ENCODE measurements at regions not wholly inside any gene's neighbourhood (a gene's known extent, or its start where the extent isn't known, plus 50 kb on each side); places are given as distances from the start of the nearest gene placed in this dataset.
A peak's percentile ranks its signal among the peaks of the same experiment; 100 is the strongest.

DNA sequence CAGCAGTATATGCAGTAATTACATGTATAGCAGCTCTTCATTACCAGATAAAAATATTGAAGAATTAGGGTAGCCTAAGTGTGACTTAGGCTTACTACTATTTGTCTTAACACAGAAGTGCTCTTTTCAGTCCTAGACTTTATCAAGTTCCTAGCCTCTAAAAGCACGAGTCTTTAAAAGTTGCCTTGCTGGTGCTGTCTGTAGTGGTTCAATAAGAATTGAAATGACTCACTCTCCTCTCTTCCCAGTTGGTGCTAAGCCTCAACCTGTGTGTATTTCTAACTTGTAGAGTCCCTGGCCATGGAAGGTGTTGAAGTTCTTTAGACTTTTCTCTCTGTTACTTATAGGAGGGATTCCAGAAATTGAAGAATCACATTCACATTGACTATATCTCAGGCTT, 395.4 kb upstream of the THRB start:
- ATAC-seq (ENCODE audit: low read depth in 2 of 2) (no peak), DNase-seq (no peak)
- Mint-ChIP-seq H3K27me3 (peaks cover 0 to 4% (median 0%) of the 10 kb centered on the region in 3 donors), H3K4me1 (no peaks in the 10 kb centered on the region), H3K36me3 (no peaks in the 10 kb centered on the region), H3K9me3 (peaks cover 0 to 5% (median 0%) of the 10 kb centered on the region in 7 donors), H3K27ac (no peak overlapping the region), H3K4me3 (no peak overlapping the region)

DNA sequence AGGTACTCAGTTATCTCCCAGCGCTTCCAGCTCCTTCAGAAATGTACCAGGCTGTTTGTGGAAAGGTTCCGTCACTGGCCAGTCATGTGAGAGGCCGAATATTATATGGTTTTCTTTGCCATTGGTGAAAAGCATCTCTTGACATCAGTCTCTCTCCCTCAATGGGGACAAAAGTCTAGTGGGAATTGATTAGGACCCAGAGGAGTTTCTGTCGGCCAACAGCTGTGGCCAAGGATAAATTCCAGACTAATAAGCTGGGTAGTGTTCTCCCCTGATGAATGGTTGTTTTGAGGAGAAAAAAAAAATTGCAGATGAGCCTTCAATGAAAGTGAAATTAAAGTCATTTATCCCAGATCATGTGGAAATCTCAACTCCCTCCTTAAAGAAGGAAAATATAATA, 404.7 kb upstream of the THRB start:
- H3K4me1 Mint-ChIP-seq, result no peaks in the 10 kb centered on the region
- no peak for ATAC-seq (ENCODE audit: low read depth in 2 of 2)
- peaks cover 0 to 11% (median 3%) of the 10 kb centered on the region in 7 donors for H3K9me3 Mint-ChIP-seq
- H3K36me3 Mint-ChIP-seq, result no peaks in the 10 kb centered on the region
- DNase-seq, result no peak
- H3K4me3 Mint-ChIP-seq, result no peak overlapping the region
- no peaks in the 10 kb centered on the region for H3K27me3 Mint-ChIP-seq
- no peak overlapping the region for H3K27ac Mint-ChIP-seq

DNA sequence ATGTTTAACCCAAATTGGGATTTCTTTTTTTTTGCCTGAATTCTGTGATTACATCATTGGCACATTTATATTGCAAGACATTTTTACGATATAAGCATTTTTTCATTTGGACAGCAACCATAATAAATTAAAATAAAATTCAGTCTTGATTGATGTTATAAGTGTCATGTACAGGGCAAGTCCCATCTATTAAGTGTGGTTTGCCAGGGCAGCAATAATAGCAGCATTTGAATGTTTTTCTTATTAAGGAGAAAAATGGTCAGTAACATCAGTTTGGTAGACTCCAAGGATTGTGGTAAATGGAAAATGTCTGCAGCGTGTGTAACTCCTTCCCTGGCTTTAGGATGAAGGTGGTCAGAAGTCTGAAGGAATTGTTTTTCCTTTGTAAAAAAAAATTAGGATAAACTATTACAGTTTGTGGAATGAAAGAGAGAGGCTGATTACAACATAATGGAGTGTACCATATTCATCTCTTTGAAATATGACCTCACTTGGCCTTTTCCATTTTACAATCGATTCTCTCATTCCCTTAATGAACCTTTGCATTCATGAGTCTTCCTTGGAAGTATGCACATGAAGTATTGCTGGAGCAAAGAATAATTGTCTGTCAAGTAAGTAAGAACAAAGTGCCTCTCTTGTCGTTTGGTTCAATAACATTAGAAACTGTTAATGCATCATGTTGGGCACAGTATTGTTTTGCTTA, 405.4 kb upstream of the THRB start:
- no peak for DNase-seq
- Mint-ChIP-seq H3K4me1 (no peaks in the 10 kb centered on the region), H3K27me3 (no peaks in the 10 kb centered on the region), H3K27ac (no peak overlapping the region), H3K4me3 (no peak overlapping the region), H3K36me3 (no peaks in the 10 kb centered on the region), H3K9me3 (peaks cover 0 to 11% (median 5%) of the 10 kb centered on the region in 7 donors)
- no peak for ATAC-seq (ENCODE audit: low read depth in 2 of 2)

DNA sequence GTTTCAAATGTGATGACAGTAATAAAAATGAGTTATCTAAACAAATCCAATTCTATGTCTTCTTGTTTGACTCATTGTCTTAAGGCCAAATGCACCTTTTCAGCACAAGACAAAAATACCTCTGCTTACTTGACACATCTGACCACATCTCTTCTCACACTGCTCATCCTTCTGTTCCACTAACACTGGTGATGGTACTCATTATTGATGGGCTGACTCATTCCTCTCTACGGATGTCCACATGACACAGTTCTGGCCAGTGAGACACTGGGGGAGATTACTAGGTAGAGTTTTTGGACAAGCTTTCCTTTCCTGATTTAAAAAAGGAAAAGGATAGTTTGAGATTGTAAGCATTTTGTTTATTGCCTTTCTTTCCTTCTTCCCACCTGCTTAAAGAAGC, 410.6 kb upstream of the THRB start:
- DNase-seq, result no peak
- no peaks in the 10 kb centered on the region for H3K27me3 Mint-ChIP-seq
- no peak overlapping the region for H3K4me3 Mint-ChIP-seq
- H3K27ac Mint-ChIP-seq, result no peak overlapping the region
- H3K36me3 Mint-ChIP-seq, result no peaks in the 10 kb centered on the region
- no peaks in the 10 kb centered on the region for H3K4me1 Mint-ChIP-seq
- H3K9me3 Mint-ChIP-seq, result peaks cover 0 to 11% (median 5%) of the 10 kb centered on the region in 7 donors
- no peak for ATAC-seq (ENCODE audit: low read depth in 2 of 2)

GRCh38 chr3:24907106-24907505, 412.5 kb upstream of the THRB start:
- H3K4me3 Mint-ChIP-seq, result no peak overlapping the region
- no peaks in the 10 kb centered on the region for H3K36me3 Mint-ChIP-seq
- H3K27ac Mint-ChIP-seq, result no peak overlapping the region

DNA sequence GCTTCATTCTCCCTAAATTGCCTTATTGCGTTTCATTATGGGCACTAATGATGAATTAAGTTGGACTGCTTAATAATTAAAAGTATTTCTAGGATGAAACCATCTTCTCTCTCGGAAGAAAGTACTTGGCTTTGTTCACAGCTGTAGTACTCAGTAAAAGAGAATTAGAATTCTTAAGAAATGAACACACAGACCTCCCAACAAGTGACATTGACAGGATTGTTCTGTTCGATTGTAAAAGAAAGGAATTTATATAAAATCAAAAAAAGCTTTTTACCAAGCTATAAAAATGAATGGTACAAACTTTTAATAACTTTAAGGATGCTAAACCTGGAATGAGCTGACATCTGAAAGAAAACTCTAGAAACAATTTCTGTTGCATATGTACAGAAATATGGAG, 416.4 kb upstream of the THRB start:
- no peaks in the 10 kb centered on the region for H3K36me3 Mint-ChIP-seq
- H3K27ac Mint-ChIP-seq, result no peak overlapping the region
- no peaks in the 10 kb centered on the region for H3K4me1 Mint-ChIP-seq
- no peak overlapping the region for H3K4me3 Mint-ChIP-seq
- ATAC-seq (ENCODE audit: low read depth in 2 of 2) (no peak), DNase-seq (no peak)
- H3K27me3 Mint-ChIP-seq, result no peaks in the 10 kb centered on the region
- peaks cover 0 to 9% (median 3%) of the 10 kb centered on the region in 7 donors for H3K9me3 Mint-ChIP-seq

More at GRCh38 chr3:24907106-24907505, 412.5 kb upstream of the THRB start:
- peaks cover 0 to 11% (median 5%) of the 10 kb centered on the region in 7 donors for H3K9me3 Mint-ChIP-seq
- no peak for DNase-seq
- no peaks in the 10 kb centered on the region for H3K4me1 Mint-ChIP-seq
- no peaks in the 10 kb centered on the region for H3K27me3 Mint-ChIP-seq
- ATAC-seq (ENCODE audit: low read depth in 2 of 2), result no peak

DNA sequence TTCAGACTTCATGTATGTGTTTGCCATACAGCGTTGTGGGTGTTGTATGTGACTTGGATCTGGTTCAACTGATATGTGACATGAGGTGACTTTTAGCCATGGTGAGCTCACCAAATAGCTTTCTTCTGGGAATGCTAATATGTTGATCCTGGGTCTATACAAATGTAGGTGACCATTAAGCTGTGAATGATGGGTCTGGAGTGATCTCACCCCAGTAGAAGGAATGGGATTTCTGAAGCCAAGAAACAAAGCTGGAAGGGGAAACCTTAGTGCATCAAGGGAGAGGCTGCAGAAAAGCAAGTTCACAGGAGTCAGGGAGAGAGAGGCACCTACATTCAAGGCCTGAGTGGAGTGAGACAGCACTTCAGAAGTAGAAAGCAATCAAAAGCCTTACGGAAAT, 421.0 kb upstream of the THRB start:
- Mint-ChIP-seq H3K9me3 (peaks cover 0 to 6% (median 2%) of the 10 kb centered on the region in 7 donors), H3K27me3 (no peaks in the 10 kb centered on the region), H3K4me1 (no peaks in the 10 kb centered on the region), H3K36me3 (no peaks in the 10 kb centered on the region), H3K4me3 (no peak overlapping the region), H3K27ac (no peak overlapping the region)
- DNase-seq (no peak), ATAC-seq (ENCODE audit: low read depth in 2 of 2) (no peak)

DNA sequence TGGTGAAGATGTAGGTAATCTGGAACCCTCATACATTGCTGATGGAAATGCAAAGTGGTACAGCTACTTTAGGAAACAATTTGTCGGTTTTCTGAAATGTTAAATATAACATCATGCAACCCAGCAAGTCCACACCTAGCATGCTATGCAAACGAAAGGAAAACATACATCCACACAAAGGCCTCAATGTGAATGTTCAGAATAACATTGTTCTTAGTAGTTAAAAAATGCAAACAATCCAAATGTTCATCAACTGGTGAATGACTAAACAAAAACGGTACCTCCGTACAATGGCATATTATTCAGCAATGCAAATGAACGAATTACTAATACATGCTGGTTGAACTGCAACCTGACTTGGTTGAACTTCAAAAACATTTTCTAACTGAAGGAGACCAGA, 423.3 kb upstream of the THRB start:
- no peak overlapping the region for H3K4me3 Mint-ChIP-seq
- ATAC-seq (ENCODE audit: low read depth in 2 of 2) (no peak), DNase-seq (no peak)
- peaks cover 0 to 6% (median 2%) of the 10 kb centered on the region in 7 donors for H3K9me3 Mint-ChIP-seq
- no peaks in the 10 kb centered on the region for H3K36me3 Mint-ChIP-seq
- H3K27me3 Mint-ChIP-seq, result no peaks in the 10 kb centered on the region
- H3K27ac Mint-ChIP-seq, result peak overlapping the region in 1 of 6 donors; percentile 89
- no peaks in the 10 kb centered on the region for H3K4me1 Mint-ChIP-seq

DNA sequence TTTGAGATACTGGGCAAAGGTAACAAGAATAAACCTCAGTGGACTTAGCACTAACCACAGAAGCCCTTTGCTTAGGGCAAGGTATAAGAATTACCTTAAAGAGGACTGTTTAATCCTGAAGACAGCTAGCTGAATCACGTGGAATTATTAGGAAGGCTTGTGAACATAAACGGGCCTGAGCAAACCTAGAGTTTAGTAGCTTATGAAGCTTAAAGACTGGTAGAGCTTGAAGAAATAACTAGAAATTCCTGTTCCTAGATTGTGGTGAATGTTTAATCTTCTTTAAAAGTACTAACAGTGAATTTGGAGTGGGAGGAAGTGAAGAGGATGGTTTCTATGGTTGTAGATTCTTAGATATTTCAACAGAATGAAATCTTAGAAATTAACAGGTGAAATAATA, 428.9 kb upstream of the THRB start:
- Mint-ChIP-seq H3K4me1 (no peaks in the 10 kb centered on the region), H3K27me3 (no peaks in the 10 kb centered on the region), H3K36me3 (no peaks in the 10 kb centered on the region), H3K9me3 (peaks cover 0 to 8% (median 0%) of the 10 kb centered on the region in 7 donors), H3K27ac (no peak overlapping the region), H3K4me3 (no peak overlapping the region)
- no peak for DNase-seq
- ATAC-seq (ENCODE audit: low read depth in 2 of 2), result no peak

DNA sequence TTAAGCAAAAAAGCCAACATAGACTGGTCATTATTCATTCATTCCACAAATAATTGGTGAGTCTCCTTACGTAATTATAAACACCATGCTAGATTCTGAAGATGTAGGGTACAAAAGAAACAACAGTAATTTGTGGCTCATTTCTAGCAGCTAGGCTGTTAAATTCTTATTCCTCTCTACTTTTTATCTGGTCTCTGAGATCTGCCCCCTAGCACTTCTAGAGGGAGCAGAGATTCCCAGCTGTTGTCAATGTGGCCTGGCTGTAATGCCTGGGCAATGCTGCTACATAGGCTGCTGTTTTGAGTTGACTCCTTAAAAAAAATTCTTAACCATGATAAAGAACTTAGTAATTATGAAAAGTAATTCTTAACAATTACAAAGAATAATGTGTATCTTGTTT, 434.9 kb upstream of the THRB start:
- ATAC-seq (ENCODE audit: low read depth in 2 of 2), result no peak
- Mint-ChIP-seq H3K9me3 (peaks cover 0 to 4% (median 0%) of the 10 kb centered on the region in 7 donors), H3K4me3 (no peak overlapping the region), H3K27me3 (no peaks in the 10 kb centered on the region), H3K27ac (no peak overlapping the region), H3K4me1 (no peaks in the 10 kb centered on the region), H3K36me3 (no peaks in the 10 kb centered on the region)
- DNase-seq, result no peak

DNA sequence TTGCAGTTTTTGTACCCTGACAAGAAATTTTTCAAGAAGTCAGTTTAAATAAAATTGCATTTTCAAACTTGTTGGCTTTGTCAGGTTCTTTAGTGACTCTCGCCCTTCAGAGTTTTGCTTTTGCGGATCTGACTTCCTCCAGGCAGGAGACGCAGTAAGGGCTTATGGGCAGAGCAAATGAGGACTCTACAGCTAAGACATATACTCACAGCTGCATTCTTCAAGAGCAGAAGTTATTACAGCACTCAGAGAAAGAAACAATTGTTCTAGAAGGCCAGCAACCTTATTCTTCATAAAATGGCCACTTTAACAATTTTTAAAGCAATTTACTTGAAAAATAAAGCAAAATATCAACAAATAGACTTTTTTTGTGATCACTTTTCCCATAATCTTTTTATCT, 438.8 kb upstream of the THRB start:
- no peak for DNase-seq
- Mint-ChIP-seq H3K9me3 (peaks cover 0 to 2% (median 0%) of the 10 kb centered on the region in 7 donors), H3K4me3 (no peak overlapping the region), H3K36me3 (no peaks in the 10 kb centered on the region), H3K4me1 (no peaks in the 10 kb centered on the region), H3K27ac (no peak overlapping the region), H3K27me3 (no peaks in the 10 kb centered on the region)
- no peak for ATAC-seq (ENCODE audit: low read depth in 2 of 2)

GRCh38 chr3:24936574-24936973, 441.9 kb upstream of the THRB start:
- DNase-seq (no peak), ATAC-seq (ENCODE audit: low read depth in 2 of 2) (no peak)
- Mint-ChIP-seq H3K9me3 (peaks cover 0 to 3% (median 0%) of the 10 kb centered on the region in 7 donors), H3K4me1 (no peaks in the 10 kb centered on the region), H3K27me3 (no peaks in the 10 kb centered on the region), H3K4me3 (no peak overlapping the region), H3K36me3 (no peaks in the 10 kb centered on the region), H3K27ac (no peak overlapping the region)

DNA sequence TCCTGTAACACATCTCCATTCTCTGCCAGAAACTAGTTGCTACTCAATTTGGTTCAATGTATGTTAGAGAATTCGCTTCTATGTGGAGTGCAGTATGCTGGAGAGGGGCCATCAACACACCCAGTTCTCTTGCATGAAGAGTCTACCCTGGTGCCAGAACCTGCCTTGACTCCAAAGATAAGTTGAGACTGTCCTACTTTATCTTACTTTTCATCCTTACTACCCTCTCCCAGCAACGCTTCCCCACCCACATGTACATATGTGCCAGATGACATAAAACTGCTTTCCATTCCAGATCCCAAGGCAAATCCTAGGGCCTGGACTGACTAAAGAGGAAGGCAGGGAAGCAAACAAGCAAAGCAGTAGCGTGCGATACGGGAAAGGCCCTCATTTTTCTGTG, 442.6 kb upstream of the THRB start:
- peaks cover 0 to 3% (median 0%) of the 10 kb centered on the region in 7 donors for H3K9me3 Mint-ChIP-seq
- no peak for DNase-seq
- ATAC-seq (ENCODE audit: low read depth in 2 of 2), result no peak
- H3K27me3 Mint-ChIP-seq, result no peaks in the 10 kb centered on the region
- H3K4me1 Mint-ChIP-seq, result no peaks in the 10 kb centered on the region
- no peaks in the 10 kb centered on the region for H3K36me3 Mint-ChIP-seq
- no peak overlapping the region for H3K27ac Mint-ChIP-seq
- no peak overlapping the region for H3K4me3 Mint-ChIP-seq

GRCh38 chr3:24937780-24938179, 443.1 kb upstream of the THRB start:
- no peaks in the 10 kb centered on the region for H3K36me3 Mint-ChIP-seq
- no peaks in the 10 kb centered on the region for H3K4me1 Mint-ChIP-seq
- peaks cover 0 to 3% (median 0%) of the 10 kb centered on the region in 7 donors for H3K9me3 Mint-ChIP-seq
- no peak overlapping the region for H3K27ac Mint-ChIP-seq
- ATAC-seq (ENCODE audit: low read depth in 2 of 2) (no peak), DNase-seq (no peak)
- H3K27me3 Mint-ChIP-seq, result no peaks in the 10 kb centered on the region
- H3K4me3 Mint-ChIP-seq, result no peak overlapping the region

- Mint-ChIP-seq H3K27ac (no peak overlapping the region), H3K27me3 (no peaks in the 10 kb centered on the region), H3K4me3 (no peak overlapping the region), H3K9me3 (peaks cover 0 to 8% (median 1%) of the 10 kb centered on the region in 7 donors), H3K4me1 (no peaks in the 10 kb centered on the region), H3K36me3 (no peaks in the 10 kb centered on the region)
- DNase-seq (no peak), ATAC-seq (ENCODE audit: low read depth in 2 of 2) (no peak)
Observed at GRCh38 chr3:24943961-24944360, 449.3 kb upstream of the THRB start.
